HG02623 (cell line): ENCODE measurements at regions not wholly inside any gene's neighbourhood (a gene's known extent, or its start where the extent isn't known, plus 50 kb on each side); places are given as distances from the start of the nearest gene placed in this dataset.
"Not testable (repeated sequence)": the region's sequence is repeated elsewhere in the genome, so short reads cannot be mapped to it uniquely, and the experiment has no call there.

Source experiments
- ATAC-seq: cut with Tn5 transposase; IDR thresholded peaks from one replicate; pipeline ENCODE4 v1.9.1; 2021; ENCODE audit warnings: moderate library complexity; ENCODE audit not compliant: unreplicated experiment

DNA sequence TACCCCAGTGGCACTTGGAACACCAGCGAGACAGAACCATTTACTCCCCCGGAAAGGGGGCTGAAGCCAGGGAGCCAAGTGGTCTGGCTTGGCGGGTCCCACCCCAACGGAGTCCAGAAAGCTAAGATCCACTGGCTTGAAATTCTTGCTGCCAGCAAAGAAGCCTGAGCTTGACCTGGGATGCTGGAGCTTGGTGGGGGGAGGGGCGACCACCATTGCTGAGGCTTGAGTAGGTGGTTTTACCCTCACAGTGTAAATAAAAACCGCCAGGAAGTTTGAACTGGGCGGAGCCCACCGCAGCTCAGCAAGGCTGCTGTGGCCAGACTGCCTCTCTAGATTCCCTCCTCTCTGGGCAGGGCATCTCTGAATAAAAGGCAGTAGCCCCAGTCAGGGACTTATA lies 62.8 kb downstream of the RPS24 start:
- ATAC-seq, result not testable (repeated sequence)

- not testable (repeated sequence) for ATAC-seq
Measured at GRCh38 chr10:78102593-78102992, 68.9 kb downstream of the RPS24 start.

GRCh38 chr10:78109210-78109609 lies 75.5 kb downstream of the RPS24 start:
- ATAC-seq, result no peak

GRCh38 chr10:78115135-78115853 lies 81.6 kb downstream of the RPS24 start:
- ATAC-seq, result no peak

GRCh38 chr10:78116361-78116760 lies 82.7 kb downstream of the RPS24 start:
- ATAC-seq, result no peak

- ATAC-seq, result no peak
Measured at GRCh38 chr10:78118591-78118990, 84.9 kb downstream of the RPS24 start.

DNA sequence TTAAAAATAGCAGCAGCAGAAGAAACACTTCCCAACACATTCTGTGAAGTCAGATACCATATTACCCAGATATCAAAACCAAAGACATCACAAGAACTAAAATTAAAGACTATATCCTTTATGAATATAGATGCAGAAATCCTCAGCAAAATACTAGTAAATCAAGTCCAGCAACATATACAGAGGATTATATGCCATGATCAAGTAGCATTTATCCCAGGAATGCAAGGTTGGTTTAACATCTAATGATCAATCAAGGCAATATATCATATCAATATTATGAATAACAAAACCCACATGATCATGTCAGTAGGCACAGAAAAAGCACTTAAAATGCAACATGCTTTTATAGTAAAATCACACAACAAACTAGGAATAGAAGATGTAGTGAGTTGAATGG lies 88.1 kb downstream of the RPS24 start:
- no peak for ATAC-seq

- no peak for ATAC-seq
Measured at GRCh38 chr10:78124167-78124566, 90.5 kb downstream of the RPS24 start.

GRCh38 chr10:78129211-78129610 lies 95.5 kb downstream of the RPS24 start:
- ATAC-seq, result no peak

- no peak for ATAC-seq
Measured at GRCh38 chr10:78130966-78131710, 97.5 kb downstream of the RPS24 start.

GRCh38 chr10:78134773-78135306 lies 101.2 kb downstream of the RPS24 start:
- no peak for ATAC-seq

- no peak for ATAC-seq
Measured at GRCh38 chr10:78137147-78137546, 103.5 kb downstream of the RPS24 start.

- ATAC-seq, result no peak
Measured at GRCh38 chr10:78139341-78139740, 105.7 kb downstream of the RPS24 start.

DNA sequence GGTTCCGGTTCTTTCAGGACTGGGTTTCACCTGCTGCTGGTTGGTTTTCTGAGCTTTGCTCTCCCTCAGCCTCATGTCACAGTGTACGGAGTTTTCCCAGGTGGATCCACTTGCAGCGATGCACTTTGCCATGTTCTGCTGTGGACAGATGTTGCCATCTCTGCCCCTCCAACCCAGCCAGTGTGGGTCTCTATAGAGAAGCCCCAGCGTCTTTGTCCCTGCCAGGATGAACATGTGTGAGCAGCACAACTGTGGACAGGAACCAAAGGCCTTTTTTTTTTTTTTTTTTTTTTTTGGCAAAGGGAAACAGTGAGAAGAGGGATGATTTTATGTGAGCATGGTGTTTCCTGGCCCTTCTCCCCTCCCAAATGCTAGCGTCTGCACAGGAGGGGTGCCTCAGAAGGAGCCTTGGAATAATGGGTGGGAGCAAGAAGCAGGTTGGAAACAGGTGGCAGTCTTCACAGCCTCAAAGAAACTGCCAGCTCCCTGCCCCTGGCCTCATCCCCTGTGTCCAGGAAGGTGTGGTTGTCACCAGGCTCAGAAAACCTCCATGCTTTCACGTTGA lies 106.5 kb downstream of the RPS24 start:
- ATAC-seq, result no peak

- ATAC-seq, result no peak
Measured at GRCh38 chr10:78143576-78143975, 109.9 kb downstream of the RPS24 start.

DNA sequence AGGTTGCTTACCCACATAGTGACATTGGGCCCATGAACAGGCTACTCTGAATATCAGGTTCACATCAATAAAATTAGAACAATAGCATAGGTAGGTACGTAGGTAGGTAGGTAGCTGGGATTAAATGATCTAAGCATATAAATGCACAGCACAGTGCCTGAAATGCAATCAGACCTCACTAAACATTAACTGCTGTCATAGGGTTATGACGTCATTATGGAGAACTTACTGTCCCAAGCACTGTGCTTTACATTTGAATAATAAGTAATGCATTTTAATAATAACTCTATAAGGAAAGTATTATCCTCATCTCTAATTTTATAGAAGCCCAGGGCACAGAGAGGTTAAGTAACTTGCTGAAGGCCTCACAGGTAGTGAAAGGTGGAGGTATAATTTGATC lies 112.5 kb downstream of the RPS24 start:
- ATAC-seq, result no peak

- no peak for ATAC-seq
Measured at GRCh38 chr10:78147202-78147601, 113.5 kb downstream of the RPS24 start.

- no peak for ATAC-seq
Measured at GRCh38 chr10:78148216-78148960, 114.7 kb downstream of the RPS24 start.

DNA sequence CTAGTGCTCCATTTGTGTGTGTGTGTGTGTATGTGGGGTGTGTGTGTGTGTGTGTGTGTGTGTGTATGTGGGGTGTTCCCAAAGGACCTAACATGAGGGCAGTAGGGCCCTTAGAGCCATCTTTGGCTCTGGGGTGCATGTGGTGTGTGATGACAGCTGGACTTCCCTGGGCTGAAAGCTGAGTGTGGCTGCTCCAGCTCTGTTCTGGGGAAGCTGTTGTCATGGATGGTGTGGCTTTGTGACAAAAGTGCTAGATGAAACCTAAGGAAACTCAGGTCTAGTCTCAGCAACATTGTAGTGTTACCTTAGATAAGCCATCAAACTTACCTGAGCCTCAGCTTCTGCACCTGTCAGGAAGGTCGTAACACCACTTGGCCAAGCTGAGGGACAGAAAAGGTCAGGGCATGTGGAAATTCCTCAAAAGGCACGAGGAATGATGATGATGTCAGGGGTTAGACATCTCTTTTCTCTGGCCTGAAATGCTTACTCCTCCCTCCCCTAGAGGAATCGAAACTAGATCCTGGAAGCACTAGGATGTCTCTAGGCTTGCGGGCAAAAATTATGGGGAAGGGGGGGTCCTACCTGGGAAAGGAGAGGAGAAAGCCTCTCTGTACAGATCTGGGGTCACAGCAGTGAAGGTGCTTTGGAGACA lies 115.4 kb downstream of the RPS24 start:
- ATAC-seq, result no peak

GRCh38 chr10:78150756-78151155 lies 117.1 kb downstream of the RPS24 start:
- no peak for ATAC-seq

DNA sequence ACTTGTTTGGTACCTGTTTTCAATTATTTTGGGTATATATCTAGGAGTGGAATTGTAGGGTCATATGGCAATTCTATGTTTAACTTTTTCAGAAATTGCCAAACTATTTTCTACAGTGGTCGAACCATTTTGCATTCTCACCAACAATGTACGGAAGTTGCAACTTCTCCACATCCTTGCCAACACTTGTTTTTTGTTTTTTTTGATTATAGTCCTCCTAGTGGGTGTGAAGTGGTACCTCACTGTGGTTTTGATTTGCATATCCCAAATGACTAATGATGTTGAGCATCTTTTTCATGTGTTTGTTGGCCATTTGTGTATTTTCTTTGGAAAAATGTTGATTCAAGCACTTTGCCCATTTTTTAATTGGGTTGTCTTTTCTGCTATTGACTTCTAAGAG lies 122.1 kb downstream of the RPS24 start:
- no peak for ATAC-seq
